GM21825 (cell line): ENCODE measurements at regions not wholly inside any gene's neighbourhood (a gene's known extent, or its start where the extent isn't known, plus 50 kb on each side); places are given as distances from the start of the nearest gene placed in this dataset.
"Not testable (repeated sequence)": the region's sequence is repeated elsewhere in the genome, so short reads cannot be mapped to it uniquely, and the experiment has no call there.

Experiments used
- ATAC-seq: cut with Tn5 transposase; IDR thresholded peaks from one replicate; pipeline ENCODE4 v1.9.1; 2021; ENCODE audit warnings: mild to moderate bottlenecking, moderate library complexity; ENCODE audit not compliant: unreplicated experiment

GRCh38 chr12:91511795-91512420, 329.3 kb upstream of the DCN start:
- ATAC-seq, result no peak

GRCh38 chr12:91507754-91508153, 325.1 kb upstream of the DCN start:
- ATAC-seq, result no peak

DNA sequence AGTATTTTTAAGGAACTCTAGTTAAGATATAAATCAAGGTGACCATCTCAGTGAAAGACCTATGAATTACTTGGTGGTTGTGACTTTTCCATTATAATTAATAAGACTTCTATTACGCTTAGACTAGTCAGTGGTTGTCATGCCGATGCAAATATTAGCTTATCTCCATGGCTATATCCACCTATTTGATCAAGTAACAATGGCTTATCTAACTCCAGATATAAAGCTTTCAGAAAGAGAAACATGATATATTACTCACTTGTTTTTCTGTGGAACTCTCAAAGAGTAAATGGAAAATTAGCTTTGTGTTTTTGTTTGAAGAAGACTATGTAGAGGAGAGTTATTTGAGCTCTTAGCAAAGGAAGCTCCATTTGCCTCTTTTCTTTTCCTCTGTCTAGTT, 323.8 kb upstream of the DCN start:
- ATAC-seq, result no peak

- no peak for ATAC-seq
These were observed 322.4 kb upstream of the DCN start for GRCh38 chr12:91505006-91505405.

- no peak for ATAC-seq
These were observed 319.6 kb upstream of the DCN start for GRCh38 chr12:91502208-91502607.

DNA sequence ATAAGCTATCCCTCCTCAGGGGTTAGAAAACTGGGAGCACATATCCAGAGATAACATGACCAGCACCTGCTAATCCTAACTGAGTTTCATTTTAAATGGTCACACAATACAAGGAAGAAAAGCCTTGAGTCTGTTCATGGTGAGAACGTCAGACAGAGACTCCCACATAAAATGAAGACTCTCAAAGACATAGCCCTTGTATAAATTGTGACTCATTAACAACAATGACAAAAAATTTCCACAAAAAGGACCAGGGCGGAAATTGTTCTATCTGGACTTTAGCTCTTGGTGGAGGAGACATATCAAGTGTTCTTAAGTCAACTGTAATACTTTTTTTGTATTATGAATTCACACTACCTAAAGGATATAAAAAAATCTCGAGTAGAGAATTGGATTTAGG, 313.7 kb upstream of the DCN start:
- no peak for ATAC-seq

DNA sequence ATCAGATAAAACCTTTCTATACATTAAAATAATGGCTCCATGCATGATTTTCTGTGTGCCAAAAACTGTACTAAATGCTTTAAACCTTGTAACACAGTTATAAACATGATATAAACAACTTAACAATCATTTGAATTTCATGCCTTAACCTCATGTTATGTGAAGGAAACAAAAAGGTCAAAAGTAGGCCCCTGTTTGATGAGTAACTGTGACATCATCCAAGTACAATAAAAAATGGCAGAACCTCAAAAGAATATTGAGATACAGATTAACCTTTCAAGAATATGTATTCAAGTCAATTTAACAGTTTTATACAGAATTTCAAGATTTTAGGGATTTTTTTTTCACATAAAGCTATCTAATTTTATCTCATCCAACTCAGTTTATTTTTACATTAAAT, 310.7 kb upstream of the DCN start:
- no peak for ATAC-seq

DNA sequence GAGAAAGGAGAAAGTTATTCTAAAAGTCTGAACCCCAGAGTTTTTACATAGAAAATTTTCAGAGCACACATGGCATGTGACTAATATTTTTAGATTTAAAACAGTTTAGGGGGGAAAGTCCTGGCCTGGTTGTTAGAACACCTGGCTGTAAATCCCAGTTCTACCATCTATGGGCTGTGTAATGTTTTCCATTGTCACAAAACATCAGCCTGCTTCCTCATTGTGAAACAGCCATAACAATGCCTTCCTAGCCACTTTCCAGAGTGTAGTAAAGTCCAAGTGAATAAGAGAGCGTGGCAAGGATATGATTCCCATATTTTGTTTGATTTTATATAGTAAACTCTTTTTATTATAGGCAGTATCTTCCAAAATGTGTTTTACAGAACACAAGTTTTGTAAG, 310.0 kb upstream of the DCN start:
- ATAC-seq, result no peak

DNA sequence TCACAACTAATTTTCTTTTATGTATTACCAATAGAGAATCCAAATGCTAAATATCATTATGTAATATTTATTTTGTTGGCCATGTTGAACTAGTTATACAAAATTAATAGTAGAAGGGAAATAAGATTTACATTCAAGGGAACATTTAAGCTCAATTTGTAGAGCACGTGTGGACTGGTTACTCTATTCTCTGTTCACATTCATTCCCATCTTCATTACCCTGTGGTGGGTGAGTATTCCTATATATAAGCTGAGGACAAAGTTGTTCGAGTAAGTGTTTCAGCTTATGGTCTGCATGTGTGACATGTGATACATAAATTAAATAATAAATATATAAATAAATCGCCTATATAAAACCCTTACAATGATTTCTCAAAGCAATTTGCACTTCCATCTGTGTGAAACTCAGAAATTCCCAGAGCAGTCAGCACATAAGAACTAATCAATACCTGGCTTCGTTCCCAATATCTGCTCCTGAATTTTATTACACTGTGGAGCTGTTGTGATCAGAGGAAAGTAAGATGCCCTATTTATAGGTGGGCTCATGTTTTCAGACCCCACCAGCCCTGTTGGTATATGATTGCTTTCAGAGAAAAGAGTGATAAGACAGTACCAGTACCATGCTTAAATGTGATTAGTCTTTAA, 308.2 kb upstream of the DCN start:
- ATAC-seq, result no peak

GRCh38 chr12:91483471-91483985, 300.9 kb upstream of the DCN start:
- no peak for ATAC-seq

DNA sequence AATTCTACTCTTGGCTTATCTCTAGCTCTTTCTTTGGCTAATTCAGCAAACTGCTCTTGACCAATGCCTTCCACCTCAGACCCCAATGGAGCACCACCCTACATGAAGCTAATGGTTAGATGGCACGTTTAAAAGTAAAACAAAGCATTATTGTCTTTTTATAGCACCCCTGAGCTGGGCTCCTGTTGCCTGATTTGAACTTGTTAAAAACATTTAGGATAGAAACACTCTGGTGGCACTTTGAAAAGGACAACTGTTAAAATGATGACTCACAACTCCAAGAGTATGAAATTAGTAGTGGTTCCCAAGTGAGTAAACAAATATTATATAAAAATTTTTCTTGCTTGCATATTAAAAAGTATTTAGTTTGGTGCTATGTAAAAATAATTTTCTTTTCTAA, 299.6 kb upstream of the DCN start:
- ATAC-seq, result no peak

DNA sequence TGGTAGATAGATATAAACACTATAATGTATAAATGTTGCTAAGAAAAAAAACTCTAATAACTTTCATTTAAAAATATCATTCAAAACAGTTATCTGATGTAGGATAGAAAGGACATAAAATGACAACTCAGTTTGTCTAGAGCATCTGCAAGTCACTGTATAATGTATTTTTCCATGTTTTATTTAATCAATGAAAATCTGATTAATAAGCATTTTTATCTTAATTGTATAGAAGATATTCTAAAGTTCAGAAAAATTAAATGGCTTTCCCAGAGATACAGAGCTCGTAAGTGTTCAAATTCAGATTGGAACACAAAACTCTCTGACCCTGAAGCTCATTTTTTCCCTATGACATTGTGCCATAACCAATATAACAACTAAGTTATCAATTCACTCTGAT, 295.9 kb upstream of the DCN start:
- no peak for ATAC-seq

- ATAC-seq, result no peak
These were observed 285.1 kb upstream of the DCN start for GRCh38 chr12:91467686-91468085.

DNA sequence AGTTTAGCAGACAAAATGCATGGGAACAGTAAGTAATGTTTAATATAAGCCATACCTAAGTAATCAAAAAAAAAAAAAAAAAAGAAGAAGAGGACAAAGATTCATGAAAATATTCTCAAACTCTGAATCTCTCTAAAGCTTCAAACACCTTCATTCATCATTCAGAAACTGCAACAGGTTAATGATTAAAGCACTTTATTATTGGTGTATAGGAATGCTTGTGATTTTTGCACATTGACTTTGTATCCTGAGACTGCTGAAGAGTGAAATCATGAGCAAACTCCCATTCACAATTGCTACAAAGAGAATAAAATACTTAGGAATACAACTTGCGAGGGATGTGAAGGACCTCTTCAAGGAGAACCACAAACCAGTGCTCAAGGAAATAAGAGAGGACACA, 278.4 kb upstream of the DCN start:
- no peak for ATAC-seq

DNA sequence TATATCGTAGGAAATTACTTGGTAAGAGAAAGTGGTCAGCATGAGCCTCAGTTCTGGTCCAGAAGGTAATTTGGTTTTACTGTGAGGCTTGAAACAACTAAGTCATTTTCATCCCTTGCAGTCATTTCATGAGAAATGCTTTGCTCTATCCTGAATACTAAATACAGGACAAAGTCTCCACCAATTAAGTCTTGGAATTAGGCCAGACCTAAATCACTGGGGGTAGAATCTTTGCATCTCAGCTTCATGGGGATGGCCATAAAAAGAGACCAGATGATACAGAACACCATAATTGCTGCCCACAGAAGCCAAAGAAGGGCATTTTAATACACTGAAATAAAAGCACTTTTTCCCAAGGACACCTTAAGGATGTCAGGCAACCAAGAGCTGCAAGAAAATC, 277.9 kb upstream of the DCN start:
- no peak for ATAC-seq

GRCh38 chr12:91455321-91455720, 272.7 kb upstream of the DCN start:
- no peak for ATAC-seq

GRCh38 chr12:91454179-91454578, 271.6 kb upstream of the DCN start:
- no peak for ATAC-seq

GRCh38 chr12:91452464-91452863, 269.8 kb upstream of the DCN start:
- not testable (repeated sequence) for ATAC-seq

- ATAC-seq, result no peak
These were observed 259.7 kb upstream of the DCN start for GRCh38 chr12:91441993-91442952.

DNA sequence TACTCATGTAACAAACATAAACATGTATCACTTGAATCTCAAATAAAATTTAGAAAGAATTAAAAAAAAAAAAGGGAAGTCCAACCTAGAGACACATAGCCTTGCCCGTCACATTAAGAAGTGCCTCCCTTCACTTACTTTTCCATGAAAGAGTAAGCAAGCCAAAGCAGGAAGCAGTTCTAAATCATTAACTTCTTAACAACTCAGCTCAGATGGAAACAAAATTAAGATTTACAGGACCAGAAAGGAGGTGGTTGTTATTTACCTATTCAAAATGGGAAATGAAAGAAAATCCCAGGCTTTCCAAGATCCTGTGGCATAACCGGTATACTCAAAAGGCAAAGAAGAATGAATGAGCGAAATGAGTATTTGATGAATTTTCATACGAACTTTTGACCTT, 258.6 kb upstream of the DCN start:
- no peak for ATAC-seq

DNA sequence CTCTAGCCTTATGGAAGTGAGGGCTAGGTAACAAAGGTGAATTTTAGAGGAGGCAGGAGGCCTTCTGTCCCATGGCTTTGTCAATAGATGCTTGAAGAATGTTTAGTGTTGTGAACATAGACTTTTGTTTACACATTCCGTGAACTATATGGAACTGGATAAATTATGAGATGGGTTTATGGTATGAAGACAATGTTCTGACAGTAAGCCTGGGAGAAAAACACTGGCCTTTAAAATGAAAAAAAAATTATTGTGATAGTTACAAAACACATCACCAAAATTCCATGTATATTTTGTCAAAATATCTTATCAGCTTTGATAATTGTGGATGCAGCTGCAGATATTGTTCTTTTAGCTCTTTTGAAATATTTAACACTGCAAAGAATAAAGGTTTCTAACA, 251.5 kb upstream of the DCN start:
- no peak for ATAC-seq

DNA sequence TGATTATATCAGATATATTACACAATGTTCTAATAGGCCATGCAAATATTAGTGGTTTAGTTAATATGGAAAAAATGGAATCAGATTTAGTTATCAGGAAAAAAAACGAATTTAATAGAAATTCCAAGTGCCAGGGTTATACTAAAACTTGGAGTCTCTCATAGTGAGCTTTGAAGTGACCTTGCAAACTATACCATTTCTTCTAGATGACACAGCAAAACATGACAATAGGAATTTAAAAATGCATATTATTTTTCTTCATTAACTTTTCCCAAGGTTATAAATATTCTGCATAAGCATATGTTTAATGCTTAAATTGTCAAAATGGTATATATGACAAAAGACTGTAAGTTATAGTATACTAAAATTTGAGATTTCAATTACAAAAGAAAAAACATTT, 250.1 kb upstream of the DCN start:
- ATAC-seq, result no peak
